Activated naive CD4-positive, alpha-beta T cell treated with anti-CD3 and anti-CD28 coated beads for 36 hours (primary cell): ENCODE measurements at regions not wholly inside any gene's neighbourhood (a gene's known extent, or its start where the extent isn't known, plus 50 kb on each side); places are given as distances from the start of the nearest gene placed in this dataset.
"Not testable (repeated sequence)": the region's sequence is repeated elsewhere in the genome, so short reads cannot be mapped to it uniquely, and the experiment has no call there.

ENCODE experiments used
- CTCF ChIA-PET: fragments of 350-600 bp; sonication (Branson Sonifier 250); formaldehyde crosslinking; loops from one replicate; lab custom pipeline; 2021; ENCODE audit warnings: antibody characterized with exemption; lab: Charles Lee
- DNase-seq: peaks from one replicate; pipeline ENCODE4 v3.0.0-alpha.2; 2020
- H3K27ac Mint-ChIP-seq: one replicate; pipeline ENCODE4 v1.8.0; 2021; ENCODE audit warnings: mild to moderate bottlenecking, mixed read lengths
- H3K27me3 Mint-ChIP-seq: one replicate; pipeline ENCODE4 v1.8.0; 2021; ENCODE audit warnings: low read depth, mixed read lengths
- H3K36me3 Mint-ChIP-seq: one replicate; pipeline ENCODE4 v1.8.0; 2021; ENCODE audit warnings: low read depth, mixed read lengths
- H3K4me1 Mint-ChIP-seq: one replicate; pipeline ENCODE4 v1.8.0; 2021; ENCODE audit warnings: low read depth, mixed read lengths
- H3K4me3 Mint-ChIP-seq: one replicate; pipeline ENCODE4 v1.8.0; 2021; ENCODE audit warnings: mild to moderate bottlenecking, moderate library complexity, mixed read lengths
- H3K9me3 Mint-ChIP-seq: one replicate; pipeline ENCODE4 v1.8.0; 2021; ENCODE audit warnings: mixed read lengths
- intact Hi-C: fragments of 100-400 bp; cut with micrococcal nuclease; formaldehyde crosslinking; loops from one replicate; pipeline ENCODE4 v1.15.1; 2023

DNA sequence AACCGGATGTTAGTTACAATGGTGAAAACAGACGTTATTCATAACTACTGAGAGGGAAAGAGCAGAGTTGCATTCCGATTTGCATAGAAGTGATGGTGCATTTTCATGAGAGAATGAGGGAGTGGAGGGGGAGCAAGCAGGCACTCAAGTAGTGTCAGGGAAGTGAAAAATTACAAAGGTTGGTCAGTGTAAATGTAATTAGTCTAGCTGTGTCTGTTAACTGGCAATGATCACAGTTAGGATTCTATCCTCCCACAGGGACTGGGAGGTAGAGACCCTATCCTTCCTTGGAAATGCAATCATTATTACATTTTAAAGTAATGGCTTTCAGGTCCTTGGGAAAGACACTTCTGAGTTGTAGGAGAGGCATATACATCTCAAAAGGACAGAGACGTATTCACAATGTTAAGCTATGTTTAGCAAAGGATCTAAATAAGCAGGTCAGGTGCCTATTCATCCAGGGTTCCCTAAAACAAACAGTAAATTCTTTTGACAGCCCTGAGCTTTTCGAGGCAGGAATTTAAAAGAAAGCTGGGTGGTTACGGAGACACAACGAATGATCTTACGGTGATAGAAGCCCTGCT is 1671.8 kb upstream of the DDX18 start:
- CTCF ChIA-PET = no interaction called here
- Mint-ChIP-seq H3K36me3 (no peaks in the 10 kb centered on the region), H3K4me1 (no peaks in the 10 kb centered on the region), H3K27ac (no peak overlapping the region), H3K9me3 (peaks cover 2% of the 10 kb centered on the region), H3K27me3 (no peaks in the 10 kb centered on the region), H3K4me3 (no peak overlapping the region)
- intact Hi-C loops = no loop called here
- DNase-seq = no peak

DNA sequence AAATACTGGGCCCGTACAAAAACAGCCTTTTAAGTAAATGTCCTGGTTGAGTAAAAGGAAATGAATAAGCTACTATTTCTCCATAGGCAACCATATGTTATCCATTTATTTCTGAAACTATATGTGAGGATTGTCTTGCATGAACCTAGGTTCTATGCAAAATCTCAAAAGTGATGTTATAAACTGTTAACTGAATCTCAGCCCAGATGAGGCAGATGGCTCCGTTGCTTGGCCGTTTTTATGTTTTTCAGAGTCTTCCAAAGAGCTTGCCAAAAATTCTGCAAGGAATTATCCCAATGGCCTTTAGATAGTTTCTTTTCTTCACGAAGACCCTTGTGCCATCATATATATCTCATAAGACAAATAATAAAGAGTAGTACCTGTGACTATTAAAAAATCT is 1669.5 kb upstream of the DDX18 start:
- CTCF ChIA-PET = no interaction called here
- H3K9me3 Mint-ChIP-seq = peaks cover 5% of the 10 kb centered on the region
- H3K27me3 Mint-ChIP-seq = no peaks in the 10 kb centered on the region
- H3K4me3 Mint-ChIP-seq = no peak overlapping the region
- DNase-seq = no peak
- intact Hi-C loops = no loop called here
- H3K36me3 Mint-ChIP-seq = no peaks in the 10 kb centered on the region
- no peaks in the 10 kb centered on the region for H3K4me1 Mint-ChIP-seq
- H3K27ac Mint-ChIP-seq = no peak overlapping the region

DNA sequence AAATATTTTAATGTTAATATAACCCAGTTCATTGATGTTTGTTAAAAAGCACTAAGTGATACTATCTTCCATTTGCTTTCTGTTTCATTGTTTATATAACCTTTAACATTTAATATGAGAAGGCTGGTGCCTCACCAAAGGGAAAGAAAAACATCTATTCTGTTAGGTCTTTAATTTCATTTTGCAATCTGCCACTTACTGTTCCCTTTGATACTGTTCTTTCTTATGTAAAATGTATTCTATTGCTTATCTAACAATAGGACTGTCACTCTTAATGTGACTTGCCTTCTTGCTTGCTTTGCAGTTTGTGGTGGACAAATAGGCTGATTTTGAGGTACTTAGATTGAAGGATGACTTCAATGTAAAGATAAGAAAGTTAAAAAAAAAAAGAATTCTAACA is 1666.1 kb upstream of the DDX18 start:
- H3K27me3 Mint-ChIP-seq = no peaks in the 10 kb centered on the region
- intact Hi-C loops = no loop called here
- DNase-seq = no peak
- no peak overlapping the region for H3K27ac Mint-ChIP-seq
- H3K36me3 Mint-ChIP-seq = no peaks in the 10 kb centered on the region
- H3K9me3 Mint-ChIP-seq = peaks cover 8% of the 10 kb centered on the region
- no peaks in the 10 kb centered on the region for H3K4me1 Mint-ChIP-seq
- H3K4me3 Mint-ChIP-seq = no peak overlapping the region
- CTCF ChIA-PET = no interaction called here

DNA sequence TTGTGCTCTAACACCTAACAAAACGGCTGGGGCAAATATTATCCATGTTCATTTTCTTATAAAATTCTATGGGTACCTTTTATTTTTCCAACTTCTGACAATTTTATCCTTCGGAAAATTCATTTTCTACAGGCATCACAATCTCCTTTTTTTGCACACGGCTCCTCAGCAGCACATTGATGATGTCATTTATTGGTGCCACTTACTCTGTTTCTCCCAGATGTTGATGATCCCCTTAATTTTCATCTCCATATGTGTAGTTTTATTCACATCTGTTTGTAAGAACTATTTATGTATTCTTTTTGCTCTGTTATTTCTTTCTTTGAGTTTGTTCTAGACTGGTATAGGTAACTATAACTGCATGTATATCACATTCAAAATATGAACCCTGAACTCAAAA is 1660.8 kb upstream of the DDX18 start:
- Mint-ChIP-seq H3K27me3 (no peaks in the 10 kb centered on the region), H3K4me1 (no peaks in the 10 kb centered on the region), H3K9me3 (peaks cover 22% of the 10 kb centered on the region), H3K4me3 (no peak overlapping the region), H3K27ac (no peak overlapping the region), H3K36me3 (no peaks in the 10 kb centered on the region)
- DNase-seq = no peak
- CTCF ChIA-PET = no interaction called here
- intact Hi-C loops = no loop called here

DNA sequence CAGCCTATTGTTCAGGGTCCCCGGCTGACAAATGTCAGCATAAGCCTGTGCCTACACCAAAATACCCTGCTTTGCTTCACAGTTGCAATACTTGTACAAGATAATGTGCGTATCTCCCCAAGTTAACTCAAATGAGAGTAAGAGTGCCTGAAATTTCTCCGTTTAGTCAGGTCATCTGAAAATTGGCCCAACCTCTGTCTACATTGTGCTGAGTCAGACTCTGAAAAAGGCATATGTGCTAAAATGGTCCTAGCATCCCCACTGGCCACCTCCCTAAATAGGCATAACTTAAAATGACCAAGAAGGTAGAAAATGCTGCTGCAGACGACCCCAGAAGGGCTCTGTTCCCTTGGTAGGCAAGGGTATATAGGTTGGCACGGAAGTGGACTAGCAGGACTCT is 1653.8 kb upstream of the DDX18 start:
- intact Hi-C loops = no loop called here
- H3K36me3 Mint-ChIP-seq = no peaks in the 10 kb centered on the region
- CTCF ChIA-PET = no interaction called here

DNA sequence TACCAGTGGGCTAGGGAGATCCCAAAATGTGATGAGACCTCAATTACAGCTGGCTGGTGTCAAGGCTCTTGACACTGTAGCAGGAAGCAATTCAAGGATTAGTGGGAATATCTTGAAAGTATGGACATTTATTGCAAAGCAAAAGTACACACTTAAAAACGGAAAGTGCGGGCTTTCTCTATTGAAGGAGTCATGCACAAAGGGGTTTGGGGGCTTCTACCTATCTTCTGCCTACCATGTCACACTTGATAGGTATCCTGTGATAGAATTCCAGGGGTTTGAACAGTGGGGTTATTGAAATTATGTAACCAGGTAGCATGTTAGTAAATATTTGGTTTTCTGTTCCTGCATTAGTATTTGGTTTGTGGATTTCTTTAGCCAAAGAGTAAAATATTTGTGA is 1652.1 kb upstream of the DDX18 start:
- no peak overlapping the region for H3K27ac Mint-ChIP-seq
- H3K9me3 Mint-ChIP-seq = peaks cover 16% of the 10 kb centered on the region
- H3K4me3 Mint-ChIP-seq = no peak overlapping the region
- no peaks in the 10 kb centered on the region for H3K27me3 Mint-ChIP-seq
- no peaks in the 10 kb centered on the region for H3K36me3 Mint-ChIP-seq
- no peak for DNase-seq
- CTCF ChIA-PET = no interaction called here
- intact Hi-C loops = no loop called here
- H3K4me1 Mint-ChIP-seq = no peaks in the 10 kb centered on the region

More for the DNA sequence above, 1653.8 kb upstream of the DDX18 start:
- Mint-ChIP-seq H3K9me3 (peaks cover 21% of the 10 kb centered on the region), H3K4me3 (no peak overlapping the region), H3K4me1 (no peaks in the 10 kb centered on the region), H3K27ac (no peak overlapping the region), H3K27me3 (no peaks in the 10 kb centered on the region)
- no peak for DNase-seq

DNA sequence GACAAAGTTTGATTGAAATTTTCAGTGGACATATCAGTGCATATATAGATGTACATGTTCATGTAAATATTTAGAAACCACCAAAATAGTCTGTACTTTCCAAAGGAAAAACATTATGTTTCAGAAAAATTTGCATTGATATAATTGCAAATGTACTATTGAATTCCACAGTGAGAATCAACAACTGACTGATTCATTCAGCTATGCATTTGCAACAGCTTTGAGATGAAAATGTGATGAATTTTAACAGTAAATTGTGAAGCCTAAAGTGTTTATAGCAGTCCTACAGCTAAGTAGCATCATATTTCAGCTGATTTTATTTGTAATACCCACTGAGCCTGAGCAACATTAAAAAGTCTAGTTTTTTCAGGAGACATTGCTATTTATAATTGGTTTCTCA is 1647.4 kb upstream of the DDX18 start:
- CTCF ChIA-PET = interaction anchor here (0.5 kb wide), 1 partner anchor 1829 kb away, joined by 3 read pairs; no protein-coding TSS in a partner anchor
- no peaks in the 10 kb centered on the region for H3K4me1 Mint-ChIP-seq
- intact Hi-C loops = no loop called here
- DNase-seq = no peak
- peaks cover 26% of the 10 kb centered on the region for H3K9me3 Mint-ChIP-seq
- no peaks in the 10 kb centered on the region for H3K36me3 Mint-ChIP-seq
- H3K27ac Mint-ChIP-seq = no peak overlapping the region
- H3K4me3 Mint-ChIP-seq = no peak overlapping the region
- H3K27me3 Mint-ChIP-seq = no peaks in the 10 kb centered on the region

DNA sequence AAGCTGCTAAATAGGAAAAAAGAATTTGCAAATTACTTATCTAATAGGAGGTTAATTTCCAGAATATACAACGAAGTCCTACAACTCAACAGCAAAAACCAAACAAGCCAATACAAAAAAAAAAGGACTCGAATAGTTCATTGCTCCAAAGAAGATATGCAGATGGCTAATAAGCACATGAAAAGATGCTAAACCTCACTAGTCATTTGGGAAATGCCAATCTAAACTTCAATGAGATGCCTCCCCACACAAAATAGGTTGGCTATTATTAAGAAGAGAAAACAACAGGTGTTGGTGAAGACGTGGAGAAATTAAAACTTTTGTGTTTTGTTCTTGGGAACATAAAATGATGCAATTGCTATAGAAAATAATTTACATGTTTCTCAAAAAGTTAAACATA is 1634.4 kb upstream of the DDX18 start:
- Mint-ChIP-seq H3K27me3 (no peaks in the 10 kb centered on the region), H3K9me3 (peaks cover 11% of the 10 kb centered on the region), H3K27ac (no peak overlapping the region), H3K36me3 (no peaks in the 10 kb centered on the region), H3K4me3 (no peak overlapping the region), H3K4me1 (no peaks in the 10 kb centered on the region)
- CTCF ChIA-PET = no interaction called here
- intact Hi-C loops = no loop called here
- no peak for DNase-seq

DNA sequence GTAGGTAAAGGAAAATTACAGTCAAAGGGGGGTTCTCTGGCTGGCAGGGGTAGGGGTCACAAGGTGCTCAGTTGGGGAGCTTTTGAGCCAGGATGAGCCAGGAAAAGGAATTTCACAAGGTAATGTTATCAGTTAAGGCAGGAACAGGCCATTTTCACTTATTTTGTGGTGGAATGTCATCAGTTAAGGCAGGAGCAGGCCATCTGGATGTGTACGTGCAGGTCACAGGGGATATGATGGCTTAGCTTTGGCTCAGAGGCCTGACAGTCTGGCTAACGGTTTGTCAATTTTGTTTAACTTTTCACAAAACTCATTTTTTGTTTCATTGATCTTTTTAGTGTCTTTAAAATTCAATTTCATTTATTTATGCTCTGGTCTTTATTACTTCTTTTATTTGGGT is 1623.8 kb upstream of the DDX18 start:
- H3K4me1 Mint-ChIP-seq, H3K27me3 Mint-ChIP-seq, H3K27ac Mint-ChIP-seq, DNase-seq, CTCF ChIA-PET, H3K36me3 Mint-ChIP-seq, H3K4me3 Mint-ChIP-seq, intact Hi-C loops: not testable (repeated sequence)
- H3K9me3 Mint-ChIP-seq = peaks cover 39% of the 10 kb centered on the region

DNA sequence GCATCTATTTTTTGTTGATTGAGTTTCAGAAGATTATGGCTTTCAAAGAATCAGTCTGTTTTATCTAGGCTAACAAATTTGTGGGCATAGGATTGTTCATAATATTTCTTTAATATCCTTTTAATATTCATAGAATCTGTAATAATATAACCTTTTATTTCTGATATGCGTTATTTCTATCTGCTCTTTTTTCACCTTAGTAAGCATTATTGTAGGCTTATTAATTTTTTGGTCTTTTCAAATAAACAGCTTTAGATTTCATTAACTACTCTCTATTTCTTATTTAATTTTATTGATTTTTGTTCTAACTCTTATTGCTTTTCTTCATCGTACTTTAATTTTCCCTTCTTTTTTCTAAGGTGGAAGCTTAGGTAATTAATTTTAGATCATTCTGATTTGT is 1614.4 kb upstream of the DDX18 start:
- CTCF ChIA-PET = no interaction called here
- H3K27ac Mint-ChIP-seq = no peak overlapping the region
- H3K4me1 Mint-ChIP-seq = no peaks in the 10 kb centered on the region
- no peak for DNase-seq
- intact Hi-C loops = no loop called here
- H3K27me3 Mint-ChIP-seq = no peaks in the 10 kb centered on the region
- H3K4me3 Mint-ChIP-seq = no peak overlapping the region
- peaks cover 16% of the 10 kb centered on the region for H3K9me3 Mint-ChIP-seq
- H3K36me3 Mint-ChIP-seq = no peaks in the 10 kb centered on the region

DNA sequence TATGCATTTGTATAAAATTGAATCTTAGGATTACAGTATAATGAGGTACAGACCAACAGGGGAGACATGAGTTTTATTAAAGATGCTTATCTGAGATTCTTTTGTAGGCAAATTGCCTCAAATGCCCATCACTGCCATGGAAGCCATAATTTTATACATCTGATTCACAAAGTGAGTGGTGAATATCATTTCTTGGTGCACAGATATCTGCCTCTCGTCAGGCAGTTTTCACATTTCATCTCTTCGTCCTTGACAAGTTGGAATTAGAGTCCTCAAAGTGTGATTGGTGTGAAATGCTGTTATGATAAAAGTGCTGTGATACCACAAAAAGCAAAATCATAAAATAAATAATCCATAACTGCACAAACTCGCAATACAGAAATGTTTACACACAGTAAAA is 1602.8 kb upstream of the DDX18 start:
- H3K27ac Mint-ChIP-seq = no peak overlapping the region
- CTCF ChIA-PET = interaction anchor here (0.6 kb wide), 1 partner anchor 9 kb away, joined by 3 read pairs; no protein-coding TSS in a partner anchor
- no peaks in the 10 kb centered on the region for H3K36me3 Mint-ChIP-seq
- H3K4me3 Mint-ChIP-seq = no peak overlapping the region
- no peaks in the 10 kb centered on the region for H3K4me1 Mint-ChIP-seq
- intact Hi-C loops = no loop called here
- no peak for DNase-seq
- H3K27me3 Mint-ChIP-seq = no peaks in the 10 kb centered on the region
- peaks cover 4% of the 10 kb centered on the region for H3K9me3 Mint-ChIP-seq

DNA sequence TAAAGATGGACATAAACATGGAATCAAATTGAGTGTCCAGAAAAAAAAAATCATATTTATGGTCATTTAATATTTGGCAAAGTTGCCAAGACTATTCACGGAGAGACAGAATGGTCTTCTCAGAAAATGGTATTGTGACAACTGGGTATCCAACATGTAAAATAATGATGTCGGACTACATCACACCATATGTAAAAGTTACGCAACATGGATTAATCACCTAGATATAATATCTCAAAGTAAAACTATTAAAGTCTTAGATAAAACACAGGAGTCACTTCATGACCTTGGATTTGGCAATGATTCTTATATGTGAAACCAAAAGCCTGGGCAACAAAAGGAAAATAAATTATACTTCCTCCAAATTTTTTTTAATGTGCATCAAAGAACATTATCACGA is 1591.7 kb upstream of the DDX18 start:
- Mint-ChIP-seq H3K9me3 (peaks cover 15% of the 10 kb centered on the region), H3K27ac (no peak overlapping the region), H3K4me3 (no peak overlapping the region), H3K36me3 (no peaks in the 10 kb centered on the region), H3K4me1 (no peaks in the 10 kb centered on the region), H3K27me3 (no peaks in the 10 kb centered on the region)
- CTCF ChIA-PET = no interaction called here
- DNase-seq = no peak
- intact Hi-C loops = no loop called here

DNA sequence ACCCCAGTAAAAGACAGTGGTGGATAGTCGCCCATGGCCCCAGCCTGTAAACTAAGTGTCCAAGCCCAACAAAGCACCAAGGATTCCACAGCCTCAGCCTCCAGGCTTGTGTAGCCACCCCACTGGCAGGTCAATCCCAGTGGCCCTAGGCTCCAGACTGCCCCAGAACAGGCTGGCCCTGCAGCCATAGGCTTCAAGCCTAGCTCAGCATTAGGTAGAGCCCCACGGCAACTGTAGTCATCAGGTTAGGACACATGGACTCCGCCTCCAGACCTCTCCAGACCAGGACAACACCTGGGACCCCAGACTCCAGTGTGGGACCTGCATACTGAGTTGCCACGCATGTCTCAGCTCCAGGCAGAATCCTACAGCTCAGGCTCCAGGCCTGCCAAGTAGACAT is 1590.6 kb upstream of the DDX18 start:
- H3K27ac Mint-ChIP-seq = no peak overlapping the region
- H3K36me3 Mint-ChIP-seq = no peaks in the 10 kb centered on the region
- CTCF ChIA-PET = no interaction called here
- peaks cover 21% of the 10 kb centered on the region for H3K9me3 Mint-ChIP-seq
- no peak overlapping the region for H3K4me3 Mint-ChIP-seq
- no peaks in the 10 kb centered on the region for H3K4me1 Mint-ChIP-seq
- no peak for DNase-seq
- no peaks in the 10 kb centered on the region for H3K27me3 Mint-ChIP-seq
- intact Hi-C loops = no loop called here
